ENCODE measurements at regions not wholly inside any gene's neighbourhood (a gene's known extent, or its start where the extent isn't known, plus 50 kb on each side); places are given as distances from the start of the nearest gene placed in this dataset.

DNA sequence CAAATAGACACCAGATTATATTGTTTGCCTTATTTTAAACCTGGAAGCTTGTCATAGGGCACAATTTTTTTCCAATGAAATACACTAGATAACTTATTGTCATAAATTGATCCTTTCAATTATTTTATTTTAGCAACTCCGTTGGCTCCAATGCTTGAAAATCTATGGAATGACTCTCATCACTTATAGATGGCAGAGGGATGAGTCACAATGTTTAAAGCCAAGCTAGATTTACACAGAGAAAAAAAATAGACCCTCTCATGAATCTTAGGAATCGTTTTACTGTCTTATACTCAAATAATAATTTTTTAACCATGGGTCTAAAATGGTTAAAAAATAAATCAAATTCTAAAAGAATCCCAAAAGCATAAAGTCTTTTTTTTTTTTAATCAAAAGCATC lies 1276.6 kb upstream of the FLRT2 start:
- TF ChIP-seq, protein P1, sequence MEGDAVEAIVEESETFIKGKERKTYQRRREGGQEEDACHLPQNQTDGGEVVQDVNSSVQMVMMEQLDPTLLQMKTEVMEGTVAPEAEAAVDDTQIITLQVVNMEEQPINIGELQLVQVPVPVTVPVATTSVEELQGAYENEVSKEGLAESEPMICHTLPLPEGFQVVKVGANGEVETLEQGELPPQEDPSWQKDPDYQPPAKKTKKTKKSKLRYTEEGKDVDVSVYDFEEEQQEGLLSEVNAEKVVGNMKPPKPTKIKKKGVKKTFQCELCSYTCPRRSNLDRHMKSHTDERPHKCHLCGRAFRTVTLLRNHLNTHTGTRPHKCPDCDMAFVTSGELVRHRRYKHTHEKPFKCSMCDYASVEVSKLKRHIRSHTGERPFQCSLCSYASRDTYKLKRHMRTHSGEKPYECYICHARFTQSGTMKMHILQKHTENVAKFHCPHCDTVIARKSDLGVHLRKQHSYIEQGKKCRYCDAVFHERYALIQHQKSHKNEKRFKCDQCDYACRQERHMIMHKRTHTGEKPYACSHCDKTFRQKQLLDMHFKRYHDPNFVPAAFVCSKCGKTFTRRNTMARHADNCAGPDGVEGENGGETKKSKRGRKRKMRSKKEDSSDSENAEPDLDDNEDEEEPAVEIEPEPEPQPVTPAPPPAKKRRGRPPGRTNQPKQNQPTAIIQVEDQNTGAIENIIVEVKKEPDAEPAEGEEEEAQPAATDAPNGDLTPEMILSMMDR (IDR thresholded peaks at IDR 0.05), result no peak
- no peak for TF ChIP-seq POLR2A (IDR thresholded peaks at IDR 0.05)
- no peak for TF ChIP-seq EP300 (IDR thresholded peaks at IDR 0.05)
- no peak for TF ChIP-seq POLR2AphosphoS5 (IDR thresholded peaks at IDR 0.05)

Measured in sigmoid colon (tissue), 4 donors.